Stomach (tissue), 4 donors: ENCODE measurements at regions not wholly inside any gene's neighbourhood (a gene's known extent, or its start where the extent isn't known, plus 50 kb on each side); places are given as distances from the start of the nearest gene placed in this dataset.

Experiments
- POLR2A ChIP-seq, 4 donors: fragments of 450-650 bp; IDR thresholded peaks; one replicate each; pipeline ENCODE4 v1.6.1; 2016; ENCODE audit warnings: antibody characterized with exemption in 4 of 4, control low read depth in 2 of 4, mild to moderate bottlenecking in 1 of 4, moderate library complexity in 1 of 4
- POLR2AphosphoS5 ChIP-seq, 3 donors: sonication (generic); formaldehyde crosslinking; IDR thresholded peaks; one replicate each; pipeline ENCODE4 v1.6.1; 2016; ENCODE audit warnings: antibody characterized with exemption in 3 of 3
- TF ChIP-seq, protein P1 (sequence below), 7 experiments: fragments of 450-650 bp in 4 of 7; fragments of 200-600 bp in 3 of 7; sonication (generic) in 3 of 7; IDR thresholded peaks; one replicate each; pipeline ENCODE4 v1.5.1; 2016 to 2019; ENCODE audit warnings: antibody characterized with exemption in 7 of 7, control low read depth in 2 of 7, mild to moderate bottlenecking in 1 of 7

DNA sequence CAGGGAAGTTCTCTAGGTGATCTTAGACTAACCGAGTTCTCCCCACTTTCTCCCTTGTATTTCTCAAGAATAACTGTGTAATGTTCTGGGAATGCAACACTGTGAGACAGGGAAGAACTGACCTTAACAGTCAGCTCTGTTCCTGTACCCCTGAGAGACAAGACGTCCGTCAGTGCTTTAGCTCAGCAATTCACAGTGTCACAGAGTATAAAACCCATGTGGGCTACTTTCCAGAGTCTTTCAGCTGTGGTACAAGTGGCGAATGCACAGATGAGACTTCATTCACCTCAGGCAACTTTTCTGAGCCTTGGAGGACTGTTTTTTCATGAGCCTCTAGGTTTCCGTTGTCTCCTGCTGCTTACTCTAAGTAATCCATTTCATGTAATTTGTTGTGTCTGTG lies 458.8 kb downstream of the SPATA31D1 start:
- TF ChIP-seq, protein P1, sequence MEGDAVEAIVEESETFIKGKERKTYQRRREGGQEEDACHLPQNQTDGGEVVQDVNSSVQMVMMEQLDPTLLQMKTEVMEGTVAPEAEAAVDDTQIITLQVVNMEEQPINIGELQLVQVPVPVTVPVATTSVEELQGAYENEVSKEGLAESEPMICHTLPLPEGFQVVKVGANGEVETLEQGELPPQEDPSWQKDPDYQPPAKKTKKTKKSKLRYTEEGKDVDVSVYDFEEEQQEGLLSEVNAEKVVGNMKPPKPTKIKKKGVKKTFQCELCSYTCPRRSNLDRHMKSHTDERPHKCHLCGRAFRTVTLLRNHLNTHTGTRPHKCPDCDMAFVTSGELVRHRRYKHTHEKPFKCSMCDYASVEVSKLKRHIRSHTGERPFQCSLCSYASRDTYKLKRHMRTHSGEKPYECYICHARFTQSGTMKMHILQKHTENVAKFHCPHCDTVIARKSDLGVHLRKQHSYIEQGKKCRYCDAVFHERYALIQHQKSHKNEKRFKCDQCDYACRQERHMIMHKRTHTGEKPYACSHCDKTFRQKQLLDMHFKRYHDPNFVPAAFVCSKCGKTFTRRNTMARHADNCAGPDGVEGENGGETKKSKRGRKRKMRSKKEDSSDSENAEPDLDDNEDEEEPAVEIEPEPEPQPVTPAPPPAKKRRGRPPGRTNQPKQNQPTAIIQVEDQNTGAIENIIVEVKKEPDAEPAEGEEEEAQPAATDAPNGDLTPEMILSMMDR (IDR thresholded peaks at IDR 0.05): no peak
- TF ChIP-seq POLR2AphosphoS5 (IDR thresholded peaks at IDR 0.05) (no peak), POLR2A (IDR thresholded peaks at IDR 0.05) (no peak)
